ENCODE measurements at regions not wholly inside any gene's neighbourhood (a gene's known extent, or its start where the extent isn't known, plus 50 kb on each side); places are given as distances from the start of the nearest gene placed in this dataset.

- TF ChIP-seq CTCF (IDR thresholded peaks at IDR 0.05) (no peak), USF2 (IDR thresholded peaks at IDR 0.05; ENCODE audit: borderline replicate concordance, low read depth, low read length) (no peak), MAX (IDR thresholded peaks at IDR 0.05; ENCODE audit: low read depth) (no peak), EZH2phosphoT487 (IDR thresholded peaks at IDR 0.05; ENCODE audit: borderline replicate concordance, low read depth) (no peak), CHD2 (IDR thresholded peaks at IDR 0.05; ENCODE audit: low read length, partially characterized antibody) (no peak), RFX5 (IDR thresholded peaks at IDR 0.05; ENCODE audit: low read length) (no peak), RCOR1 (IDR thresholded peaks at IDR 0.05; ENCODE audit: low read length) (no peak), EP300 (IDR thresholded peaks at IDR 0.05; ENCODE audit: borderline replicate concordance in 1 of 2, low read depth in 1 of 2, low read length in 1 of 2) (no peak), GABPA (IDR thresholded peaks at IDR 0.05; ENCODE audit: low read depth) (no peak), YY1 (IDR thresholded peaks at IDR 0.05; ENCODE audit: low read depth) (no peak)
Measured at GRCh38 chr6:142683714-142684141, 261.2 kb downstream of the HIVEP2 start.

Data from SK-N-SH (cell line).